ENCODE measurements at regions not wholly inside any gene's neighbourhood (a gene's known extent, or its start where the extent isn't known, plus 50 kb on each side); places are given as distances from the start of the nearest gene placed in this dataset.
"Not testable (repeated sequence)": the region's sequence is repeated elsewhere in the genome, so short reads cannot be mapped to it uniquely, and the experiment has no call there.

DNA sequence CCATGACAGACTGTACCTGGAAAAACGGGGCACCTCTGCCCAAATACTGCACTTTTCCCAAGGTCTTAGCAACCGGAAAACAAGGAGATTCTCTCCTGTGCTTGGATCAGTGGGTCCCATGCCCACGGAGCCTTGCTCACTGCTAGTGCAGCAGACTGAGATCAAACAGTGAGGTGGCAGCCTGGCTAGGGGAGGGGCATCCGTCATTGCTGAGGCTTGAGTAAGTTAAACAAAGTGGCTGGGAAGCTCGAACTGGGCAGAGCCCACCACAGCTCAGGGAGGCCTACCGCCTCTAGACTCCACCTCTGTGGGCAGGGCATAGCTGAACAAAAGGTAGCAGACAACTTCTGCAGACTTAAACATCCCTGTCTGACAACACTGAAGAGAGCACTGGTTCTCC is 148.8 kb downstream of the PCDH20 start:
- whole genome bisulfite sequencing, result 92% methylated on average over 6 of the region's 6 CpGs
- not testable (repeated sequence) for H3K4me3 ChIP-seq (ENCODE audit: low read length); H3K9ac ChIP-seq (ENCODE audit: low read depth, low read length); H3K27me3 ChIP-seq (ENCODE audit: insufficient read depth, low read length); H3K27ac ChIP-seq (ENCODE audit: low read depth, low read length); H3K4me1 ChIP-seq (ENCODE audit: insufficient read depth, low read length); H3K9me3 ChIP-seq (ENCODE audit: insufficient read depth, low read depth, low read length); H3K36me3 ChIP-seq (ENCODE audit: insufficient read depth, low read length)

GRCh38 chr13:61261746-61262472 is 153.7 kb downstream of the PCDH20 start:
- Histone ChIP-seq H3K27ac (ENCODE audit: low read depth, low read length) (no peak overlapping the region), H3K4me1 (ENCODE audit: insufficient read depth, low read length) (no peaks in the 10 kb centered on the region), H3K36me3 (ENCODE audit: insufficient read depth, low read length) (no peaks in the 10 kb centered on the region), H3K9ac (ENCODE audit: low read depth, low read length) (no peak overlapping the region), H3K4me3 (ENCODE audit: low read length) (no peak overlapping the region), H3K9me3 (ENCODE audit: insufficient read depth, low read depth, low read length) (no peaks in the 10 kb centered on the region), H3K27me3 (ENCODE audit: insufficient read depth, low read length) (no peaks in the 10 kb centered on the region)
- WGBS, result 94% methylated on average over 4 of the region's 4 CpGs

- Histone ChIP-seq H3K9me3 (ENCODE audit: insufficient read depth, low read depth, low read length) (no peaks in the 10 kb centered on the region), H3K27ac (ENCODE audit: low read depth, low read length) (no peak overlapping the region), H3K9ac (ENCODE audit: low read depth, low read length) (no peak overlapping the region), H3K36me3 (ENCODE audit: insufficient read depth, low read length) (no peaks in the 10 kb centered on the region), H3K4me3 (ENCODE audit: low read length) (no peak overlapping the region), H3K27me3 (ENCODE audit: insufficient read depth, low read length) (no peaks in the 10 kb centered on the region), H3K4me1 (ENCODE audit: insufficient read depth, low read length) (peaks cover 11% of the 10 kb centered on the region)
Measured at GRCh38 chr13:61258185-61258584, 157.5 kb downstream of the PCDH20 start.

DNA sequence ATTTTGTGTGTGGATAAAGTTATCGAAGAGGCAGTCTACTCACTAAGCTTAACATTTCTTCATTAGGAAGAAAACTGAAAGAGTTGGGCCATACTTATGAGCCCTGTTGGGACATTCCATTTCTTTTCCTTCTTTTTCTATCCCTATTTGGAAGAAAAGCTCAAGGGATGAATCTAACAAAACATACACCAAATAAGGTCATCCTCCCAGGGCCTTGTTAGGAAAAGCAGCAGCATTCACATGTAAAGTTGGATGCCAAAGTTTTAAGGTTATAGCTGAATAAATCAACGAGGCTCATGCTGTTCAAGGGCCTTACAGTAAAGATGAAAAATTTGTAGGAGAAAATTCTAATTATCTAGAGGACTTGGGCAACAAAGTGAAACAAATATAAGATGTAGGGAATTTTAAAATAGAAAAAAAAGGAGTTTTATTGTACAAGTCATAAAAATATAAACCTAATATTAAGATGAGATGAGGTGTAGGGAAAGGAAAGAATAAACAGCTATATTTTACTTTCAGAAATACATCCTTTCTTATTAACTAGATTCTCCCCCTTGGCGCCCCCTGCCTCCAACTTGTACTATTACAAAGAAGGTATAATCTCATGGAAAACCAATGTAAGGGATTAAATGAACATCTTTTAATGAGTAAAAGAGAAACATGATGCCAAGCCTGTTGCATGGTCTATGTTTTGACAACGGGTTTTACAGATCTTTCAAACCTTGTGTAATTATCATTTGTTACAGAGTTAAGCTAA is 160.4 kb downstream of the PCDH20 start:
- peak overlapping the region; percentile 72 for H3K27ac ChIP-seq (ENCODE audit: low read depth, low read length)
- H3K4me3 ChIP-seq (ENCODE audit: low read length), result no peak overlapping the region
- H3K9me3 ChIP-seq (ENCODE audit: insufficient read depth, low read depth, low read length), result no peaks in the 10 kb centered on the region
- no peaks in the 10 kb centered on the region for H3K27me3 ChIP-seq (ENCODE audit: insufficient read depth, low read length)
- H3K9ac ChIP-seq (ENCODE audit: low read depth, low read length), result no peak overlapping the region
- H3K4me1 ChIP-seq (ENCODE audit: insufficient read depth, low read length), result peaks cover 11% of the 10 kb centered on the region
- H3K36me3 ChIP-seq (ENCODE audit: insufficient read depth, low read length), result no peaks in the 10 kb centered on the region
- WGBS, result 69% methylated on average over 3 of the region's 4 CpGs

DNA sequence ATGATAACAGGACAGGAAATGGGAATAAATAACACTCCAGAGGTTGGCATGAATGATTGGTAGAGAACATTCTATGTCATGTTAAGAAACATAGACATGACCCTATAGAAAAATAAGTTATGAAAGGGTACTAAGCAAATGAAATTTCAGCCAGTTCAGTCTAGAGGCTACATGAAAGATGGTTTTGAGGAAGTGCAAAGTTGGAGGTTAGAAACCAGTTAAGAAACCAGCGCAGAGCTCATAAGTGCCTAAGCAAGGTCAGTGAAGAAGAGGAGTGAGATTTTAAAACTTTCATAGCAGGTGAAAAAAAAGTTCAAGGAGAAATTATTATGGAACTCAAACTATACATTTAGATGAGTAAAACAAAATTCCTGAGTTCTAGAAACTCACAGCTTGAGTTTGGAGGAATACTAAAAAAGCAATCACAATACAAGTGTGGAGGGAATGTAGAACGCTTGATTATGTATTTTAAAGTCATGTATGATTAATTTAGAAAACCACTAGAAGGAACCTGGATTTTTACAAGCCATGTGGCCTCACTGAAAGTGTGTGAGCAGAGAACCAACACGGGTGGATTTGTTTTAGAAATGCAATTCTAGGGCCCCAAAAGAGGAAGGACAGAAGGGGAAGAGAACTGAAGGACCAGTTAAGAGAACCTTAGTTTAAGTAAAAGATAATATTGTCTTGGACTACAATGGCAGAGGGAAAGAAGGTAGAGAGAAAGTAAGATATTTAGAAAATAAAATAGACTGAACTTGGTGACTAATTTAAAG is 162.4 kb downstream of the PCDH20 start:
- Histone ChIP-seq H3K9me3 (ENCODE audit: insufficient read depth, low read depth, low read length) (no peaks in the 10 kb centered on the region), H3K36me3 (ENCODE audit: insufficient read depth, low read length) (no peaks in the 10 kb centered on the region), H3K27me3 (ENCODE audit: insufficient read depth, low read length) (no peaks in the 10 kb centered on the region), H3K9ac (ENCODE audit: low read depth, low read length) (no peak overlapping the region), H3K4me1 (ENCODE audit: insufficient read depth, low read length) (peaks cover 11% of the 10 kb centered on the region), H3K4me3 (ENCODE audit: low read length) (no peak overlapping the region), H3K27ac (ENCODE audit: low read depth, low read length) (no peak overlapping the region)
- WGBS, result 75% methylated on average over 3 of the region's 3 CpGs

DNA sequence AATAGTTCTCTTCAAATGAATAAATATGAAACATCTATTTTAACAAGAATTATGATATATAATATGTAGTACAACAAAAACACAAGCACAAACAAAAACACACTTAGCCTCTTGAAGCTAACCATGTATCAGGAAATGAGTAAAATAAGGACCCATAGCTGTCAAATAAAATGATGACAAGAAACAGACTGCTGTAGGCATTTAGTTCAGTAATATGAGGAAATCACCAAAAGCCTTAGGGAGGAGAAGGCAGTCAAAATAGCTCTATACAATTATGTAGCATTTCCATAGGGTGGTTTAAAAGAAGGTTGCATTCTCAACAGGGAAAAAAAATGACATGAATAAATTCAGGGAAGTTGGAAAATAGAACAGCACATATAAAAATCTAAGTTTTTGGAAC is 163.4 kb downstream of the PCDH20 start:
- H3K4me1 ChIP-seq (ENCODE audit: insufficient read depth, low read length), result peaks cover 11% of the 10 kb centered on the region
- no peak overlapping the region for H3K4me3 ChIP-seq (ENCODE audit: low read length)
- no peak overlapping the region for H3K27ac ChIP-seq (ENCODE audit: low read depth, low read length)
- no peak overlapping the region for H3K9ac ChIP-seq (ENCODE audit: low read depth, low read length)
- H3K9me3 ChIP-seq (ENCODE audit: insufficient read depth, low read depth, low read length), result no peaks in the 10 kb centered on the region
- H3K27me3 ChIP-seq (ENCODE audit: insufficient read depth, low read length), result no peaks in the 10 kb centered on the region
- no peaks in the 10 kb centered on the region for H3K36me3 ChIP-seq (ENCODE audit: insufficient read depth, low read length)

- 93% methylated on average over 6 of the region's 6 CpGs for WGBS
- Histone ChIP-seq H3K4me3 (ENCODE audit: low read length) (no peak overlapping the region), H3K9ac (ENCODE audit: low read depth, low read length) (no peak overlapping the region), H3K4me1 (ENCODE audit: insufficient read depth, low read length) (peaks cover 5% of the 10 kb centered on the region; the same call in 1 of the 2 replicates), H3K27ac (ENCODE audit: low read depth, low read length) (no peak overlapping the region; the same call in 1 of the 2 replicates), H3K27me3 (ENCODE audit: insufficient read depth, low read length) (no peaks in the 10 kb centered on the region), H3K36me3 (ENCODE audit: insufficient read depth, low read length) (no peaks in the 10 kb centered on the region), H3K9me3 (ENCODE audit: insufficient read depth, low read depth, low read length) (0 out of 2 replicates have a peak, but pooled peaks cover 4% of the 10 kb centered on the region)
Measured at GRCh38 chr13:61247149-61247936, 168.3 kb downstream of the PCDH20 start.

DNA sequence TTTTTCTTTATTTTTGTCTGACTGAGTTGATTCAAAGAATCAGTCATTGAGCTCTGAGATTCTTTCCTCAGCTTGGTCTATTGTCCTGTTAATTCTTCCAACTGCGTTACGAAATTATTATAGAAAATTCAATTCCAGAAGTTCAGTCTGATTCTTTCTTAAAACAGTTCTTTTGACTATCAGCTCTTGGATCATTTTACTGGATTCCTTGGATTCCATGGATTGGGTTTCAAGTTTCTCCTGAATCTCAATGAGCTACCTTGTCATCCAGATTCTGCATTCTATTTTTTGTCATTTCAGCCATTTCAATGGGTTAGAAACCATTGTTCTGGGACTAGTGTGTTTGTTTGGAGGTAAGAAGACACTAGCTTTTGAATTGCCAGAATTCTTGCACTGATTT is 169.3 kb downstream of the PCDH20 start:
- no peaks in the 10 kb centered on the region for H3K27me3 ChIP-seq (ENCODE audit: insufficient read depth, low read length)
- peaks cover 5% of the 10 kb centered on the region; the same call in 1 of the 2 replicates for H3K4me1 ChIP-seq (ENCODE audit: insufficient read depth, low read length)
- H3K36me3 ChIP-seq (ENCODE audit: insufficient read depth, low read length), result no peaks in the 10 kb centered on the region
- H3K9ac ChIP-seq (ENCODE audit: low read depth, low read length), result no peak overlapping the region
- no peak overlapping the region for H3K4me3 ChIP-seq (ENCODE audit: low read length)
- H3K27ac ChIP-seq (ENCODE audit: low read depth, low read length), result peak overlapping the region; percentile 41; the same call in 1 of the 2 replicates
- WGBS, result 98% methylated on average over 2 of the region's 2 CpGs
- 0 out of 2 replicates have a peak, but pooled peaks cover 4% of the 10 kb centered on the region for H3K9me3 ChIP-seq (ENCODE audit: insufficient read depth, low read depth, low read length)

- 100% methylated on average over 1 of the region's 3 CpGs for WGBS
- no peak overlapping the region for H3K27ac ChIP-seq (ENCODE audit: low read depth, low read length)
- no peak overlapping the region for H3K4me3 ChIP-seq (ENCODE audit: low read length)
- no peaks in the 10 kb centered on the region for H3K27me3 ChIP-seq (ENCODE audit: insufficient read depth, low read length)
- no peak overlapping the region for H3K9ac ChIP-seq (ENCODE audit: low read depth, low read length)
- H3K4me1 ChIP-seq (ENCODE audit: insufficient read depth, low read length), result no peaks in the 10 kb centered on the region
- no peaks in the 10 kb centered on the region for H3K9me3 ChIP-seq (ENCODE audit: insufficient read depth, low read depth, low read length)
- no peaks in the 10 kb centered on the region for H3K36me3 ChIP-seq (ENCODE audit: insufficient read depth, low read length)
Measured at GRCh38 chr13:61215601-61216000, 200.0 kb downstream of the PCDH20 start.

GRCh38 chr13:61215116-61215515 is 200.5 kb downstream of the PCDH20 start:
- Histone ChIP-seq H3K27me3 (ENCODE audit: insufficient read depth, low read length) (no peaks in the 10 kb centered on the region), H3K36me3 (ENCODE audit: insufficient read depth, low read length) (no peaks in the 10 kb centered on the region), H3K4me1 (ENCODE audit: insufficient read depth, low read length) (no peaks in the 10 kb centered on the region), H3K9me3 (ENCODE audit: insufficient read depth, low read depth, low read length) (no peaks in the 10 kb centered on the region), H3K27ac (ENCODE audit: low read depth, low read length) (no peak overlapping the region), H3K4me3 (ENCODE audit: low read length) (no peak overlapping the region), H3K9ac (ENCODE audit: low read depth, low read length) (no peak overlapping the region)
- WGBS, result 100% methylated on average over 3 of the region's 3 CpGs
